ENCODE measurements at regions not wholly inside any gene's neighbourhood (a gene's known extent, or its start where the extent isn't known, plus 50 kb on each side); places are given as distances from the start of the nearest gene placed in this dataset.
"Not testable (repeated sequence)": the region's sequence is repeated elsewhere in the genome, so short reads cannot be mapped to it uniquely, and the experiment has no call there.

- no peak overlapping the region for H3K27ac ChIP-seq (ENCODE audit: low read depth in 1 of 3, low read length in 2 of 3)
- FAIRE-seq = no peak
- no peak overlapping the region for H3K4me3 ChIP-seq (ENCODE audit: low read depth in 1 of 3, low read length in 3 of 3)
- no peaks in the 10 kb centered on the region for H3K4me1 ChIP-seq (ENCODE audit: control insufficient read depth in 3 of 3, insufficient read depth in 2 of 3, low read depth in 1 of 3, low read length in 2 of 3)
- WGBS, 3 donors = 89 to 97% (median 92%) methylated on average over 1 of the region's 1 CpG
- no peaks in the 10 kb centered on the region for H3K36me3 ChIP-seq (ENCODE audit: control insufficient read depth in 3 of 3, insufficient read depth in 2 of 3, low read depth in 1 of 3, low read length in 3 of 3)
- no peak for DNase-seq
- H3K9me3 ChIP-seq (ENCODE audit: control insufficient read depth in 2 of 2, insufficient read depth in 1 of 2, low read depth in 1 of 2, low read length in 1 of 2) = no peaks in the 10 kb centered on the region
- H3K27me3 ChIP-seq (ENCODE audit: control insufficient read depth in 3 of 3, insufficient read depth in 3 of 3, low read length in 3 of 3) = no peaks in the 10 kb centered on the region
Observed at GRCh38 chr14:43745746-43746145, 761.3 kb downstream of the FSCB start.

GRCh38 chr14:43735932-43736331, 771.2 kb downstream of the FSCB start:
- FAIRE-seq (no peak), DNase-seq (no peak)
- no peak overlapping the region for H3K27ac ChIP-seq (ENCODE audit: low read depth in 1 of 3, low read length in 2 of 3)
- 60 to 69% (median 63%) methylated on average over 3 of the region's 3 CpGs for WGBS, 3 donors
- no peaks in the 10 kb centered on the region for H3K36me3 ChIP-seq (ENCODE audit: control insufficient read depth in 3 of 3, insufficient read depth in 2 of 3, low read depth in 1 of 3, low read length in 3 of 3)
- no peaks in the 10 kb centered on the region for H3K9me3 ChIP-seq (ENCODE audit: control insufficient read depth in 2 of 2, insufficient read depth in 1 of 2, low read depth in 1 of 2, low read length in 1 of 2)
- H3K27me3 ChIP-seq (ENCODE audit: control insufficient read depth in 3 of 3, insufficient read depth in 3 of 3, low read length in 3 of 3) = no peaks in the 10 kb centered on the region
- H3K4me3 ChIP-seq (ENCODE audit: low read depth in 1 of 3, low read length in 3 of 3) = no peak overlapping the region
- H3K4me1 ChIP-seq (ENCODE audit: control insufficient read depth in 3 of 3, insufficient read depth in 2 of 3, low read depth in 1 of 3, low read length in 2 of 3) = no peaks in the 10 kb centered on the region

GRCh38 chr14:43729143-43729542, 777.9 kb downstream of the FSCB start:
- FAIRE-seq = no peak
- Histone ChIP-seq H3K27ac (ENCODE audit: low read depth in 1 of 3, low read length in 2 of 3) (no peak overlapping the region), H3K9me3 (ENCODE audit: control insufficient read depth in 2 of 2, insufficient read depth in 1 of 2, low read depth in 1 of 2, low read length in 1 of 2) (no peaks in the 10 kb centered on the region), H3K4me1 (ENCODE audit: control insufficient read depth in 3 of 3, insufficient read depth in 2 of 3, low read depth in 1 of 3, low read length in 2 of 3) (no peaks in the 10 kb centered on the region), H3K4me3 (ENCODE audit: low read depth in 1 of 3, low read length in 3 of 3) (no peak overlapping the region), H3K36me3 (ENCODE audit: control insufficient read depth in 3 of 3, insufficient read depth in 2 of 3, low read depth in 1 of 3, low read length in 3 of 3) (no peaks in the 10 kb centered on the region), H3K27me3 (ENCODE audit: control insufficient read depth in 3 of 3, insufficient read depth in 3 of 3, low read length in 3 of 3) (no peaks in the 10 kb centered on the region)
- WGBS, 3 donors = 49 to 60% (median 58%) methylated on average over 4 of the region's 4 CpGs
- DNase-seq = peak in 1 of 2 donors; percentile 6

GRCh38 chr14:43706900-43707299, 800.2 kb downstream of the FSCB start:
- no peak overlapping the region for H3K4me3 ChIP-seq (ENCODE audit: low read depth in 1 of 3, low read length in 3 of 3)
- no peaks in the 10 kb centered on the region for H3K36me3 ChIP-seq (ENCODE audit: control insufficient read depth in 3 of 3, insufficient read depth in 2 of 3, low read depth in 1 of 3, low read length in 3 of 3)
- DNase-seq (no peak), FAIRE-seq (no peak)
- no peaks in the 10 kb centered on the region for H3K4me1 ChIP-seq (ENCODE audit: control insufficient read depth in 3 of 3, insufficient read depth in 2 of 3, low read depth in 1 of 3, low read length in 2 of 3)
- H3K9me3 ChIP-seq (ENCODE audit: control insufficient read depth in 2 of 2, insufficient read depth in 1 of 2, low read depth in 1 of 2, low read length in 1 of 2) = no peaks in the 10 kb centered on the region
- H3K27me3 ChIP-seq (ENCODE audit: control insufficient read depth in 3 of 3, insufficient read depth in 3 of 3, low read length in 3 of 3) = no peaks in the 10 kb centered on the region
- H3K27ac ChIP-seq (ENCODE audit: low read depth in 1 of 3, low read length in 2 of 3) = no peak overlapping the region

GRCh38 chr14:43698561-43699284, 808.4 kb downstream of the FSCB start:
- not testable (repeated sequence) for H3K27ac ChIP-seq (ENCODE audit: low read depth in 1 of 3, low read length in 2 of 3); H3K4me3 ChIP-seq (ENCODE audit: low read depth in 1 of 3, low read length in 3 of 3); H3K9me3 ChIP-seq (ENCODE audit: control insufficient read depth in 2 of 2, insufficient read depth in 1 of 2, low read depth in 1 of 2, low read length in 1 of 2); H3K4me1 ChIP-seq (ENCODE audit: control insufficient read depth in 3 of 3, insufficient read depth in 2 of 3, low read depth in 1 of 3, low read length in 2 of 3); H3K36me3 ChIP-seq (ENCODE audit: control insufficient read depth in 3 of 3, insufficient read depth in 2 of 3, low read depth in 1 of 3, low read length in 3 of 3); FAIRE-seq; H3K27me3 ChIP-seq (ENCODE audit: control insufficient read depth in 3 of 3, insufficient read depth in 3 of 3, low read length in 3 of 3); DNase-seq
- WGBS, 3 donors = 88 to 89% (median 89%) methylated on average over 19 to 20 of the region's 20 CpGs

- 78 to 85% (median 84%) methylated on average over 1 of the region's 1 CpG for WGBS, 3 donors
Observed at GRCh38 chr14:43697003-43697402, 810.1 kb downstream of the FSCB start.

GRCh38 chr14:43692706-43693105, 814.4 kb downstream of the FSCB start:
- H3K27me3 ChIP-seq (ENCODE audit: control insufficient read depth in 3 of 3, insufficient read depth in 3 of 3, low read length in 3 of 3) = no peaks in the 10 kb centered on the region
- FAIRE-seq = no peak
- no peaks in the 10 kb centered on the region for H3K9me3 ChIP-seq (ENCODE audit: control insufficient read depth in 2 of 2, insufficient read depth in 1 of 2, low read depth in 1 of 2, low read length in 1 of 2)
- no peaks in the 10 kb centered on the region for H3K36me3 ChIP-seq (ENCODE audit: control insufficient read depth in 3 of 3, insufficient read depth in 2 of 3, low read depth in 1 of 3, low read length in 3 of 3)
- peak in 1 of 2 donors; percentile 36 for DNase-seq
- peak overlapping the region in 1 of 3 donors; percentile 48 for H3K27ac ChIP-seq (ENCODE audit: low read depth in 1 of 3, low read length in 2 of 3)
- 40 to 77% (median 66%) methylated on average over 1 of the region's 1 CpG for WGBS, 3 donors
- H3K4me1 ChIP-seq (ENCODE audit: control insufficient read depth in 3 of 3, insufficient read depth in 2 of 3, low read depth in 1 of 3, low read length in 2 of 3) = no peaks in the 10 kb centered on the region
- no peak overlapping the region for H3K4me3 ChIP-seq (ENCODE audit: low read depth in 1 of 3, low read length in 3 of 3)

More at GRCh38 chr14:43697003-43697402, 810.1 kb downstream of the FSCB start:
- no peak for FAIRE-seq
- H3K4me1 ChIP-seq (ENCODE audit: control insufficient read depth in 3 of 3, insufficient read depth in 2 of 3, low read depth in 1 of 3, low read length in 2 of 3) = no peaks in the 10 kb centered on the region
- H3K27me3 ChIP-seq (ENCODE audit: control insufficient read depth in 3 of 3, insufficient read depth in 3 of 3, low read length in 3 of 3) = no peaks in the 10 kb centered on the region
- no peak overlapping the region for H3K4me3 ChIP-seq (ENCODE audit: low read depth in 1 of 3, low read length in 3 of 3)
- H3K9me3 ChIP-seq (ENCODE audit: control insufficient read depth in 2 of 2, insufficient read depth in 1 of 2, low read depth in 1 of 2, low read length in 1 of 2) = no peaks in the 10 kb centered on the region
- no peak for DNase-seq
- no peaks in the 10 kb centered on the region for H3K36me3 ChIP-seq (ENCODE audit: control insufficient read depth in 3 of 3, insufficient read depth in 2 of 3, low read depth in 1 of 3, low read length in 3 of 3)
- H3K27ac ChIP-seq (ENCODE audit: low read depth in 1 of 3, low read length in 2 of 3) = no peak overlapping the region

- Histone ChIP-seq H3K36me3 (ENCODE audit: control insufficient read depth in 3 of 3, insufficient read depth in 2 of 3, low read depth in 1 of 3, low read length in 3 of 3) (no peaks in the 10 kb centered on the region), H3K4me1 (ENCODE audit: control insufficient read depth in 3 of 3, insufficient read depth in 2 of 3, low read depth in 1 of 3, low read length in 2 of 3) (no peaks in the 10 kb centered on the region), H3K4me3 (ENCODE audit: low read depth in 1 of 3, low read length in 3 of 3) (no peak overlapping the region), H3K27me3 (ENCODE audit: control insufficient read depth in 3 of 3, insufficient read depth in 3 of 3, low read length in 3 of 3) (no peaks in the 10 kb centered on the region), H3K27ac (ENCODE audit: low read depth in 1 of 3, low read length in 2 of 3) (no peak overlapping the region), H3K9me3 (ENCODE audit: control insufficient read depth in 2 of 2, insufficient read depth in 1 of 2, low read depth in 1 of 2, low read length in 1 of 2) (no peaks in the 10 kb centered on the region)
- DNase-seq (peak in 1 of 2 donors; percentile 7), FAIRE-seq (no peak)
- 24 to 39% (median 38%) methylated on average over 3 of the region's 3 CpGs for WGBS, 3 donors
Observed at GRCh38 chr14:43687921-43688320, 819.2 kb downstream of the FSCB start.

GRCh38 chr14:43677581-43677980, 829.5 kb downstream of the FSCB start:
- Histone ChIP-seq H3K9me3 (ENCODE audit: control insufficient read depth in 2 of 2, insufficient read depth in 1 of 2, low read depth in 1 of 2, low read length in 1 of 2) (no peaks in the 10 kb centered on the region), H3K4me1 (ENCODE audit: control insufficient read depth in 3 of 3, insufficient read depth in 2 of 3, low read depth in 1 of 3, low read length in 2 of 3) (no peaks in the 10 kb centered on the region), H3K27me3 (ENCODE audit: control insufficient read depth in 3 of 3, insufficient read depth in 3 of 3, low read length in 3 of 3) (no peaks in the 10 kb centered on the region), H3K4me3 (ENCODE audit: low read depth in 1 of 3, low read length in 3 of 3) (no peak overlapping the region), H3K36me3 (ENCODE audit: control insufficient read depth in 3 of 3, insufficient read depth in 2 of 3, low read depth in 1 of 3, low read length in 3 of 3) (no peaks in the 10 kb centered on the region), H3K27ac (ENCODE audit: low read depth in 1 of 3, low read length in 2 of 3) (no peak overlapping the region)
- DNase-seq = no peak
- FAIRE-seq = no peak
- 57 to 87% (median 69%) methylated on average over 1 of the region's 1 CpG for WGBS, 3 donors

Measured in small intestine (tissue), 7 donors.